OCI-LY3 (cell line): ENCODE measurements at regions not wholly inside any gene's neighbourhood (a gene's known extent, or its start where the extent isn't known, plus 50 kb on each side); places are given as distances from the start of the nearest gene placed in this dataset.

Experiments used
- H2AFZ ChIP-seq: fragments of 200-600, 300-600 bp; shearing (Covaris generic); 2 replicates; pipeline ENCODE4 v1.6.0; 2014; ENCODE audit warnings: antibody characterized with exemption, low read depth, low read length
- H3K27ac ChIP-seq: fragments of 200-600, 300-600 bp; sonication (generic); 2 replicates; pipeline ENCODE4 v1.5.1; 2014; ENCODE audit warnings: mild to moderate bottlenecking, low read length, moderate library complexity, mixed read lengths
- H3K27me3 ChIP-seq: fragments of 200-600, 300-600 bp; sonication (generic); 2 replicates; pipeline ENCODE4 v1.6.1; 2014; ENCODE audit warnings: low read depth, low read length, mixed read lengths
- H3K36me3 ChIP-seq: fragments of 200-600, 300-600 bp; sonication (generic); replicated peaks from 2 replicates; pipeline ENCODE3; 2014; ENCODE audit warnings: low read depth, low read length, mixed read lengths
- H3K4me1 ChIP-seq: fragments of 300-600, 200-600 bp; sonication (generic); 2 replicates; pipeline ENCODE4 v1.6.1; 2014; ENCODE audit warnings: low read length, mixed read lengths
- H3K4me2 ChIP-seq: fragments of 200-600, 300-600 bp; sonication (generic); 2 replicates; pipeline ENCODE4 v1.6.1; 2014; ENCODE audit warnings: low read length, mixed read lengths
- H3K4me3 ChIP-seq: fragments of 300-600, 200-600 bp; sonication (generic); 2 replicates; pipeline ENCODE4 v1.5.1; 2014; ENCODE audit warnings: antibody characterized with exemption, mild to moderate bottlenecking, low read length, moderate library complexity
- H3K79me2 ChIP-seq: fragments of 300-600, 200-600 bp; shearing (Covaris generic); 2 replicates; pipeline ENCODE4 v1.6.1; 2014; ENCODE audit warnings: mild to moderate bottlenecking, low read length, mixed read lengths
- H3K9ac ChIP-seq: fragments of 300-600, 200-600 bp; shearing (Covaris generic); 2 replicates; pipeline ENCODE4 v1.6.0; 2014; ENCODE audit warnings: mild to moderate bottlenecking, low read length, moderate library complexity
- H3K9me3 ChIP-seq: fragments of 200-600, 300-600 bp; shearing (Covaris generic); 2 replicates; pipeline ENCODE4 v1.6.1; 2014; ENCODE audit warnings: low read length, mixed read lengths; ENCODE audit not compliant: insufficient read depth
- H4K20me1 ChIP-seq: fragments of 200-600, 300-600 bp; sonication (generic); 2 replicates; pipeline ENCODE4 v1.6.1; 2016; ENCODE audit warnings: low read length, mixed read lengths; ENCODE audit not compliant: insufficient read depth
- EZH2phosphoT487 ChIP-seq: fragments of 200-600 bp; shearing (Covaris generic); IDR thresholded peaks from 2 replicates; pipeline ENCODE4 v1.6.1; 2018; ENCODE audit warnings: antibody characterized with exemption, mixed run types, low read depth
- TF ChIP-seq, protein P1 (sequence below): fragments of 200-600, 300-600 bp; sonication (generic); IDR thresholded peaks from 2 replicates; pipeline ENCODE4 v1.5.1; 2014; ENCODE audit warnings: antibody characterized with exemption, low read length, low read depth

DNA sequence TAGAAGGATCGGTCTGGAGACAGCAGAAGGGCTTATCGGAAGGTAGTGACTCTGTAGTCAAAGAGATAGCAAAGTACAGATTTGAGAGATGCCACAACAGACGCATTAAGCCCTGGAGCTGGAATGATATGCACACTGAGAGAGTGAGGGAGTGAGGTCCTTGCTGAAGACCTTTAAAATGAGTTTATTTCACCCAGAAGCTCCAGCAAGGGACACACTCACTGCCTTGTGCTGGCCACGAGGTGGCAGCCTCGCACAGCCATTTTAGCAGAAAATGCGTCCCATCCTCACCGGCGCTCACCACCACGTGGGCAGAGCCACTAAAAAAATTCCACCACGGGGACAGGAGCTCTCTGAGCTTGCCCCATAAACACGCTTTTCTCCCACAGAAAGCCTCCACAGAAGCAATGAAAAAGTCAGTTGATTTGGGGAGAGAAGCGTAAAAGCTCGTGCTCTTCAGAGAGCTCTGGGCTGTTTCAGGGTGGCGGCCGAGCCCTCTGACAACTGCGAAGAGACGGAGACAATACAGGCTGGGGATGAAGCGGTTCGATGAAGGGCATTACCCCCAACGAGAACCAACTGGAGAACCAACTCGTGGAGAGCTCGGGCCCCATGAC, 163.0 kb upstream of the KLF14 start:
- Histone ChIP-seq H3K9ac (no peak overlapping the region), H2AFZ (no peak overlapping the region), H4K20me1 (peaks cover 96% of the 10 kb centered on the region), H3K36me3 (peaks cover 87% of the 10 kb centered on the region), H3K79me2 (peaks cover 97% of the 10 kb centered on the region), H3K4me3 (no peak overlapping the region), H3K27ac (no peak overlapping the region), H3K4me1 (peaks cover 58% of the 10 kb centered on the region), H3K4me2 (no peak overlapping the region), H3K27me3 (no peaks in the 10 kb centered on the region), H3K9me3 (no peaks in the 10 kb centered on the region)
- TF ChIP-seq, protein P1, sequence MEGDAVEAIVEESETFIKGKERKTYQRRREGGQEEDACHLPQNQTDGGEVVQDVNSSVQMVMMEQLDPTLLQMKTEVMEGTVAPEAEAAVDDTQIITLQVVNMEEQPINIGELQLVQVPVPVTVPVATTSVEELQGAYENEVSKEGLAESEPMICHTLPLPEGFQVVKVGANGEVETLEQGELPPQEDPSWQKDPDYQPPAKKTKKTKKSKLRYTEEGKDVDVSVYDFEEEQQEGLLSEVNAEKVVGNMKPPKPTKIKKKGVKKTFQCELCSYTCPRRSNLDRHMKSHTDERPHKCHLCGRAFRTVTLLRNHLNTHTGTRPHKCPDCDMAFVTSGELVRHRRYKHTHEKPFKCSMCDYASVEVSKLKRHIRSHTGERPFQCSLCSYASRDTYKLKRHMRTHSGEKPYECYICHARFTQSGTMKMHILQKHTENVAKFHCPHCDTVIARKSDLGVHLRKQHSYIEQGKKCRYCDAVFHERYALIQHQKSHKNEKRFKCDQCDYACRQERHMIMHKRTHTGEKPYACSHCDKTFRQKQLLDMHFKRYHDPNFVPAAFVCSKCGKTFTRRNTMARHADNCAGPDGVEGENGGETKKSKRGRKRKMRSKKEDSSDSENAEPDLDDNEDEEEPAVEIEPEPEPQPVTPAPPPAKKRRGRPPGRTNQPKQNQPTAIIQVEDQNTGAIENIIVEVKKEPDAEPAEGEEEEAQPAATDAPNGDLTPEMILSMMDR, result peak; percentile 74
- no peak for TF ChIP-seq EZH2phosphoT487

DNA sequence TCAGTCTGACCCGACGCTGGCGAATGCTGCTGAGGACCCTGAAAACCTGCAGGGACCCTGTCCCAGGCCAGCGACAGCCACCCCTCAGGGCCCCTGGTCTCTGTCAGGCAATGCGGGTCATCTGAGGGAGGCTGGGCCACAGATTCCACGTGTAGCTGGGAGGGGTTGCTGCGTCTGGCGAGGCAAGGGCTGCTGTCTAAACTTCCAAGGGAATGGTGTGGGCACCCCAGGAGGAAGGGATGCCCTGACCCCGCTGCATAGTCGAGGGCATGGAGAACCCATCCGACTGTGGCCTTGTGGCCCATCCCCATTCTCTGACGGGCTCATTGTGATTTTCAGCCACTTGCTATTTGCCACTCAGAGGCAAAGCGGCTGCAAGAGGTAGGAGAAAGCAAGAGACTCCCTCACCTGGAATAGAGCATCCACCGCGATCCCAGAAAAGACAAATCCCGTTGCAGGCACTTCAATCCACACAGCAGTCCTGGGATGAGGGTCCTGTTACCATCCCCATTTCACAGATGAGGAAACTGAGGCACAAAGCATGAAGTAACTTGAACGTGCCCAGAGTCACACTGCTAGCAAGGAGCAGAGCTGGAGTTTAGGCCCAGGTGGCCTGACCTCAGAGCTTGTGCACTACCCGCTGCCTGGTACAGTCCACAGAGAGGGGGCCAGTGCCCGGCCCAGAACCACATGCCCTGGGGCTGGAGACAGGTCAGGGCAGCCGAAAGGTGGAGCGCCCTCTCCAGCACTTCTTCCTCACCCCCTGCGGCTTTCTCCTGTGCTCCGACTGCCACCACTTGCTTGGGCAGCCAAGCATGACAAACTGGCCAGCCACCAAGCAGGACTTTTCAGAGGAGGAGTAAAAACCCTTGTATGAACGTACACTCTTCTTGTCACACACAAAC, 163.8 kb upstream of the KLF14 start:
- H2AFZ ChIP-seq, result no peak overlapping the region
- H3K9me3 ChIP-seq, result no peaks in the 10 kb centered on the region
- TF ChIP-seq, protein P1, result no peak
- no peak for TF ChIP-seq EZH2phosphoT487
- peaks cover 66% of the 10 kb centered on the region for H3K4me1 ChIP-seq
- H3K4me3 ChIP-seq, result no peak overlapping the region
- H3K9ac ChIP-seq, result no peak overlapping the region
- peaks cover 100% of the 10 kb centered on the region for H3K79me2 ChIP-seq
- no peak overlapping the region for H3K4me2 ChIP-seq
- H3K36me3 ChIP-seq, result peaks cover 86% of the 10 kb centered on the region
- 0 out of 2 replicates have a peak overlapping the region, but pooled peaks have one; percentile 13 for H3K27ac ChIP-seq
- peaks cover 99% of the 10 kb centered on the region for H4K20me1 ChIP-seq
- no peaks in the 10 kb centered on the region for H3K27me3 ChIP-seq

DNA sequence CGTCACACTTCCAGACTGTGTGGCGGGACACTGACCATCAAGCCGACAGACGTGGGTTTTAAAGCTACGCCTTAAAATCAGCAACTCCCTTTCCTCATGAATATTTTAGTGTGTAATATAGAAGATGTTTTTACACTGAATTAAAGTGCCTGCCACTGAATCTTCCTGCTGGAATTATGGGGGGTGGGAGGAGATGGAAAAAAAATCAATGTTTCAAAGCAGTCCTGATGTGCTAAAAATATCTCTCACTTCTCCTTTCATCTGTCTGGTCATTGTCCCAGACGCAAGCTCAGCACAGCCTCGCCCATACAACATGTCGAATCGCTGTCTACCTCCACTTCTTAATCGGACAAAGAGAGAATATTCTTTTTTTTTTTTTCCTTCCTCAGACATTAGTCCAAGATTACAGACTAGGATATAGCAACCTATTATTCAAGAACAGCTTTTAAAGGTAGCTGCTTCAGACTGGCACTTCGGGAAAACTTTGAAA, 165.1 kb upstream of the KLF14 start:
- H3K4me2 ChIP-seq, result no peak overlapping the region
- peaks cover 77% of the 10 kb centered on the region for H3K4me1 ChIP-seq
- H4K20me1 ChIP-seq, result peaks cover 100% of the 10 kb centered on the region
- no peaks in the 10 kb centered on the region for H3K27me3 ChIP-seq
- H3K79me2 ChIP-seq, result peaks cover 100% of the 10 kb centered on the region
- no peak overlapping the region for H3K9ac ChIP-seq
- H3K27ac ChIP-seq, result peak overlapping the region; percentile 67
- no peak for TF ChIP-seq EZH2phosphoT487
- TF ChIP-seq, protein P1, result no peak
- peaks cover 89% of the 10 kb centered on the region for H3K36me3 ChIP-seq
- H2AFZ ChIP-seq, result no peak overlapping the region
- no peak overlapping the region for H3K4me3 ChIP-seq
- H3K9me3 ChIP-seq, result no peaks in the 10 kb centered on the region
